GM12892 (cell line): ENCODE measurements at regions not wholly inside any gene's neighbourhood (a gene's known extent, or its start where the extent isn't known, plus 50 kb on each side); places are given as distances from the start of the nearest gene placed in this dataset.

ENCODE experiments used
- POLR2A ChIP-seq: IDR thresholded peaks from 2 replicates; pipeline ENCODE4 v1.6.1; 2011; ENCODE audit warnings: low read depth, low read length, control low read depth
- POLR2AphosphoS5 ChIP-seq: IDR thresholded peaks from 2 replicates; pipeline ENCODE4 v1.6.1; 2011; ENCODE audit warnings: low read depth, low read length, control low read depth

- TF ChIP-seq POLR2A (no peak), POLR2AphosphoS5 (no peak)
Observed at GRCh38 chr12:61934564-61934963, 325.6 kb upstream of the USP15 start.
